Ascending aorta (tissue), 2 donors: ENCODE measurements at regions not wholly inside any gene's neighbourhood (a gene's known extent, or its start where the extent isn't known, plus 50 kb on each side); places are given as distances from the start of the nearest gene placed in this dataset.
"Not testable (repeated sequence)": the region's sequence is repeated elsewhere in the genome, so short reads cannot be mapped to it uniquely, and the experiment has no call there.

Experiments used
- DNase-seq, 2 donors: peaks; one replicate each; pipeline ENCODE4 v3.0.0-alpha.2; 2019; ENCODE audit warnings: low spot score in 2 of 2
- H3K27ac ChIP-seq, 2 donors: fragments of 200-600 bp; sonication (generic); one replicate each; pipeline ENCODE4 v1.5.1; 2016 to 2017; ENCODE audit warnings: mild to moderate bottlenecking in 1 of 2
- H3K27me3 ChIP-seq: fragments of 200-600 bp; sonication (generic); one replicate; pipeline ENCODE4 v1.5.1; 2017
- H3K36me3 ChIP-seq, 2 donors: fragments of 200-600 bp; sonication (generic); one replicate each; pipeline ENCODE4 v1.5.1; 2016
- H3K4me1 ChIP-seq, 2 donors: fragments of 200-600 bp; sonication (generic); one replicate each; pipeline ENCODE4 v1.5.1; 2016 to 2017; ENCODE audit warnings: mild to moderate bottlenecking in 1 of 2
- H3K4me3 ChIP-seq, 2 donors: fragments of 200-600 bp; sonication (generic); one replicate each; pipeline ENCODE4 v1.5.1; 2016 to 2017; ENCODE audit warnings: mild to moderate bottlenecking in 1 of 2
- H3K9me3 ChIP-seq, 2 donors: fragments of 200-600 bp; sonication (generic); one replicate each; pipeline ENCODE4 v1.5.1; 2016
- intact Hi-C: fragments of 100-400 bp; cut with DNase I; formaldehyde crosslinking; loops from one replicate; pipeline ENCODE4 v1.15.1; 2023

DNA sequence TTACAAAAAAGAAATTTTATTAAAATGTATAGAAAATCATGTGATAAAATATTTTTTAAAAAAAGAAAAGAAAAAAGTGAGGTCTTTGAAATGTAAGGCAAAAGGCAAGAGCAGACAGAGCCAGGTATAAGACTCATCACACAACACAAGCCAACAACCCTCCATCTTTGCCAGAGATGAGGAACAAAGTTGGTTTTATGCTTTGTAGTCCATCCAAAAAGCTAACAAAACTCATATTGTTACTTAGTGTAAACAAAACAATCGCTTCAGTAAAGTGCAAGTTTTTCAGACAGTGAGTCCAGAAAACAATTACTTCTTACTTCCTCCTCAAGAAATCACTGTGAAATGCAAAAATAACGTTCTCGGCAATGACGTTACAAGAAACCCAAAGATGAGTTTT lies 233.9 kb upstream of the FRG1 start:
- H3K4me3 ChIP-seq, H3K4me1 ChIP-seq, DNase-seq, intact Hi-C loops, H3K27me3 ChIP-seq, H3K27ac ChIP-seq, H3K9me3 ChIP-seq, H3K36me3 ChIP-seq: not testable (repeated sequence)

DNA sequence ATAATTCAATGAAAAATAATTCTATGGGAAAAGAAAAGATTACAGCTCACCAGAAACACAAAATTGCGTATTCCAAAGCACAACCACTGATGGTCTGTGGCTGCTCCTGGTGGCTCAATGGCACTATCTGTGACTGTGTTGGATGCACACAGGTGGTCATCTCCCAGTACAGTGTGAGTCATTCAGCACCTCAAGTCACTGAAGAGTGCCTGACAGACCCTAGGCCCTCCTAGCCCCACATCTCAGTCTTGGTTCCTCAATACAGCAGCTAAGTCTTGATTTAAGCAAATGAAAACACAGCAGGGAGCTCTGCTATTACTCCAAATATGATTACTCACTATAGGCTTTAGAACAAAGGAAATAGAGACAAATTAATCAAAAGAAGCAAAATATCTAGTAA lies 233.4 kb upstream of the FRG1 start:
- DNase-seq, H3K36me3 ChIP-seq, H3K4me1 ChIP-seq, intact Hi-C loops, H3K27ac ChIP-seq, H3K9me3 ChIP-seq, H3K4me3 ChIP-seq, H3K27me3 ChIP-seq: not testable (repeated sequence)

DNA sequence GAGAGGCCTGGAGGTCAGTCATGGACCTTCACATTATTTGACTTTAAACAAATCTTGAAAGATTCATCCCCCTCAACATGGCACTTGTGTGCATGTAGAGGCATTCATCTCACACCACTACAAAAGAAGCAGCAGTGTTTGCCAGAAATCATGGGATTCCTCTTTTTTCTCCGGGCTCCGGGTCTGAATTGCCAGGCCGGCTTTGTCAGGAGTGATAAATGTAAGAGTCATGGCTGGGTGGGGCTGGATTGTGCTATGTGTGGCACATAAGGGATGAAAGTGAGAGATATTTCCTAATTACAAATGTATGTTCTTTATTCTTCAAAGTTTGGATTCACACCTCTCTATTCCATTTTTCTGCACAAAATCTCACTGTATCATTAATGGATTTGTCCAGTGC lies 228.7 kb upstream of the FRG1 start:
- intact Hi-C loops, H3K27me3 ChIP-seq, H3K36me3 ChIP-seq, H3K4me3 ChIP-seq, H3K27ac ChIP-seq, H3K4me1 ChIP-seq, DNase-seq, H3K9me3 ChIP-seq: not testable (repeated sequence)

DNA sequence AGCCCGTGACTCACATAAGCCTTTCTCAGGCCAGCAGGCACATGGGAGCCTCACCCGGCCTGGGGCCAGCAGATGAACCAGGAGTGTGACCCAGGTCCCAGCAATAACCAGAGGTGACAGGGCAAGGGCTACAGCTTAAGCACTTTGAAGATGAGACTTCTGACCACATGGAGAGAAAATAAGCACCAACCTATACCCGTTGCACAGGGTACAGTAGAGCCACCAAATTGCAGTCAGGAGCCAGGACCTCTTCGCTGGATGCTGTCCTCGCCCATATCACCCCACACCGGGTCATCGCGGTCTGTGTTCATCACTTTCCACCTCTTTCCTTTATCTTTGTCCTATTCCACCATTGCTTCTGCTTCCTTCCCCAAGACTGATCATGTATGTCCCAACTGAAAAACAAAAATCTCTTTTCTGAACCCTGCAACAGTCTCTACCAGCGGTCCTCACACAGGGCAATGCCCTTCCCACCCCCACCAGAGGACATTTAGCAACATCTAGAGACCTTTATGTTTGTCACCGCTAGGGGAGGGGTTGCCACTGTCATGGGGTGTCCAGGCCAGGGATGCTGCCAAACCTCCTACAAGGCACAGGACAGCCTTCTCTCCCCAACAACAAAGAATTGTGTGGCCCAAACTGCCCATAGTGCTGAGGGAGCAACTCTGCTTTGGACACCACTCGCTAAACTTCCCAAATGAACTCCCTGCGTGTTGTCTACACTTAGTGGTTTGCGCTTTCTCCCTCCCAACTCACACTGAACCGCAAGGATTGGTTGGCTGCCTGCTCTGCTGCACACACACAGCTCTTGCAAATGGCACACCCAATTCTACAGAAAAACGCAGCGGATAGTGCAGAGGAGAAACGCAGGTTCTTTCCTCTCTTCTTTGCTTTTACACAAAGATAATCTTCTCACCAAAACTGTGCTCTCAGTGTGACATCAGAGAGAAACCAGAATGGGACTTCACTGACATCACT lies 219.4 kb upstream of the FRG1 start:
- H3K4me1 ChIP-seq, H3K27me3 ChIP-seq, DNase-seq, H3K4me3 ChIP-seq, intact Hi-C loops, H3K27ac ChIP-seq, H3K36me3 ChIP-seq, H3K9me3 ChIP-seq: not testable (repeated sequence)

DNA sequence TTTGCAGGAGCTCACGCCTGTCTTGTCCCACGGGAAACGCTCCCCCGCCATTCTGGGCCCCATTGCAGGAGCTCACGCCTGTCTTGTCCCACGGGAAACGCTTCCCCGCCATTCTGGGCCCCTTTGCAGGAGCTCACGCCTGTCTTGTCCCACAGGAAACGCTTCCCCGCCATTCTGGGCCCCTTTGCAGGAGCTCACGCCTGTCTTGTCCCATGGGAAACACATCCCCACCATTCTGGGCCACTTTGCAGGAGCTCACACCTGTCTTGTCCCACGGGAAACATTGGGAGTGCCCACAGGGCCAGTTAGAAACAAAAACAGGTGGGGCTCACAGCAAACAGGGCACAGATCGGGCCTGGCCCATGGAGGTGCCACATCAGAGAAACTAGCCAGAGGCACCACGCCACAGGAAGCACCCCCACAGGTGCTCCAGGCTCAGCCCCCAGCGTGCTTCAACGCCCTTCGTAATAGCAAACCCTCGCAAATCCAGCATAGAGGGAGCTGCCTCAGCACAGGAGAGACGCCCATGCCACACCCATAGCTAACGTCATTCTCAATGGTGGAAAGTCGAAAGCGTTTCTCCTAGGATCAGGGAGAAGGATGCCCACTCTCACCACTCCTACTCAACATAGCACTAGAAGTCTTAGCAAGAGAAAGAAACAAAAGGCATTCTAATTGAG lies 218.2 kb upstream of the FRG1 start:
- H3K36me3 ChIP-seq, H3K4me3 ChIP-seq, H3K4me1 ChIP-seq, H3K27ac ChIP-seq, intact Hi-C loops, H3K9me3 ChIP-seq, H3K27me3 ChIP-seq, DNase-seq: not testable (repeated sequence)

DNA sequence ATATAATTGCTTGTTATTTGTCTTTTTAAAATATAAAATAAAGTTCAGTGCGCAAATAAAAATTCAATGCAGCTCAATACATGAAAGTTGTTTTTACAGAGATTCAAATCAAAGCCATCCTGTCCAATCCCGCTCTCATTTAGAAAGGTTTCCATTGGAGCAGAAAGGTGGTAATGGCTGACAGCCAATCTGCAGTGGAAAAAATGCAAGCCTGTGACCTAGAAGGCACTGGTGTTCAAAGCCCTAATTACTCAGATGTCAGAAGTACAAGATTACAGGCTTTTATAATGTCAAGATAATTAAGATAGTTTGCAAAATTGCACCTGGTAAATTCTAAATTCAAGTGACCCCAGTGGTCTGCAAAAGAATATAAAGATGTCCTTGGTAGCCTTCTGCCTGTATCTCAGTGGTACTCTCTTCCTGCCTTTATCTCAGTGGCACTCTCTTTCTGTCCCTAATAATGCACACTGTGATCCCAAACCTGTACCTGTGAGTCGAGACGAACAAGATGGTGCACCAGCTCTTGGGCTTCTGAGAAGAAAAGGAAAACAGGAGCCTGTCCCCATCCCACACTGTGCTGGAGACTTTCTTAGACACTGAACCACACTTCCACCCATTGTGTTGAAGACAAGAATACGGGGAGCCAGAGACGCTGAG lies 212.6 kb upstream of the FRG1 start:
- H3K27me3 ChIP-seq, H3K36me3 ChIP-seq, DNase-seq, H3K9me3 ChIP-seq, H3K4me3 ChIP-seq, H3K27ac ChIP-seq, H3K4me1 ChIP-seq, intact Hi-C loops: not testable (repeated sequence)

DNA sequence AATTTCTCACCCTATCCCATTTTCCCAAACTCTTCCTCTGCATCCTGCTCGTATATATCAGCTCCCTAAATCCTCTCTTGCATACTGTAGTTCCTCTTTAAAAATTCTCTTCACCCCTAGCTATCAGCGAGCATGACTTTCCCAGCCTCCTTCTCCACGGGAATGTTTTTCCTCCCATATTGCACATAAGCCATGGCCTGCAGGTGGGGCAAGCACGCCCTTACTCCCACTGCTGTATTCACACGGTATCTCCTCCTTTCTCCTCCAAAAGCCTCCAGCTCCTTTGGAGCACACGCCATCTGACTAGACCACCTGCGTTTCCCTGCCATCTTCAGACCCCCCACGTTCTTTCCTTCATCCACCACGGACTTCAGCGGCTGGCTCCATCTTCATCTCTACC lies 208.7 kb upstream of the FRG1 start:
- DNase-seq, H3K9me3 ChIP-seq, H3K27me3 ChIP-seq, H3K36me3 ChIP-seq, H3K4me1 ChIP-seq, H3K4me3 ChIP-seq, intact Hi-C loops, H3K27ac ChIP-seq: not testable (repeated sequence)

DNA sequence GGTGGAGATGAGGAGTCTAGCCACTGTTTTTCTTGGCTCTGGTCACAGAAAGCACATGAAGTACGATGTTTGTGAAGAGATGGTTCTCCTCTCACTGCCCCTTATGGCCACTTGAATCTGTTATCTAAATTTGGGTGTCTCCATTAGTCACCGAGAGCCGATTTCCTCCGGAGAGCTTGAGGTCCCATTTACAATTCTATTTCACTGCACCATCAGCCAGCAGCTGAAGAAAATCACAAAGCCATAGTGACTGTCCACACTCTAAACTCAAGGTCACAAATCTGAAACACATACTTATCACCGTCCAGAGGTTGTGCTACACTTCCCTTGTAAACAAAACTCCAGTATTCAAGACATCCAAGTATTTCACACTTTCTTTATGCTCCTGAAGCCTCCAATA lies 207.2 kb upstream of the FRG1 start:
- DNase-seq, intact Hi-C loops, H3K36me3 ChIP-seq, H3K9me3 ChIP-seq, H3K27me3 ChIP-seq, H3K27ac ChIP-seq, H3K4me1 ChIP-seq, H3K4me3 ChIP-seq: not testable (repeated sequence)

DNA sequence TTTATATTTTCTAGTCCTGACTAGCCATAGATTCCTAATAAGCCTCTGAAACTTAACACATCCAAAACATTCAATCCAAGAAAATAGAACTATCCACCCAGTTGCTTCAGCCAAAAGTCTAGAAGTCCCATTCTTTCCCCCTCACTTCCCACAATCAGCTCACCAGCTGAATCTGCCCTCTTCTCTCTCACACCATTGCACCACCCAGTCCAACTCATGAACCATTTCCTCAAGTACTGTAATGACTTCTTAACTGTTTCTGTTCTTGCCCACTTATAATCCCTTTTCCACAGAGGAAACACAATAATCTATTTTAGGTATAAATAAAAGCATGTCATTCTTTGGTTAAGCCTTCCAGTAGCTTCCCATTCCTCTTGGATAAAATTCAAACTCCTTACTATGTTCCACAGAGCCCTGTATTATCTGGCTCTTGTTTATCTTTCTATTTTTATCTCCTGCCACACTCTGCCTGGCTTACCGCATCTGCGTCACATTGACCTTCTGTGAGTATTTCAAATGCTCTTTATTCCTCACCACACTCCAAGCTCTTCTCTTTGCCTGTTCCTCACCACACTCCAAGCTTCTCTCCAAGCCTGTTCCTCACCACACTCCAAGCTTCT lies 205.9 kb upstream of the FRG1 start:
- H3K36me3 ChIP-seq, DNase-seq, H3K27me3 ChIP-seq, intact Hi-C loops, H3K27ac ChIP-seq, H3K4me3 ChIP-seq, H3K9me3 ChIP-seq, H3K4me1 ChIP-seq: not testable (repeated sequence)

DNA sequence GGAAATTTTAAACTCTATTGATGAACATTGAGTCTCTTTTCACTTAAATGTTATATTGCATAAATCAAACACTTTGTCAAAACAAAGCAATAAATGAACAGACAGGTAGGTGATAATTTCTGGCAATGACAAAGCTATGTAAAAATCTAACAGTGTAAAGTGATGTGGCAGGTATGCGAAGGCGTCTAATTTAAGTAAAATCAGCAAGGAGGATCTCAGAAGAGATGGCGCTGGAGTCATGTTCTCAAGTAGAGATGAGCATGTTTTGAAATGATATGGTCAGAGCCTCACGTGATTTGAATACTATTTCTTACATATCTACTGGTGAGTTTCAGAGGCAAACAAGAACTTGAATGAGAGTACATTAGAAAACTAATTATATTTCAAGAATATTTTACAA lies 204.0 kb upstream of the FRG1 start:
- H3K9me3 ChIP-seq, H3K4me3 ChIP-seq, DNase-seq, H3K27me3 ChIP-seq, intact Hi-C loops, H3K4me1 ChIP-seq, H3K27ac ChIP-seq, H3K36me3 ChIP-seq: not testable (repeated sequence)

DNA sequence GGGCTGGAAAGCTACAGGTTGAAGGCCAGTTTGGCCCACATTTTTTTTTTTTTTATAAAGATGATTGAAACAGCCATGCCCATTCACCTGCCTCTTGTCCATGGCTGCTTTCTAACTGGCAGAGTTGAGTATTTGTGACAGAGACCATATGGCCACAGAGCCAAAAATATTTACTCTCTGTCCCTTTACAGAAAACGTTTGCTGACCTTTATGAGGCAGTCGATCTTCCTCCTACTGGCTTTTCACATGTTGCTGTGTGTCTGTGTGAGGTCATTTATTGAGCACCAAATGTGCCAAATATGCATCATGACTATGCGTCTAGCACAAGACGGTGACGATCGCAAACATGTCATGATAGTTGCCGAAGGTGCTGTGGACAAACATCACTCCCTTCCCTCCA lies 200.6 kb upstream of the FRG1 start:
- H3K27ac ChIP-seq, H3K27me3 ChIP-seq, H3K36me3 ChIP-seq, H3K4me3 ChIP-seq, H3K4me1 ChIP-seq, DNase-seq, H3K9me3 ChIP-seq, intact Hi-C loops: not testable (repeated sequence)
